GM18861 (cell line): ENCODE measurements at regions not wholly inside any gene's neighbourhood (a gene's known extent, or its start where the extent isn't known, plus 50 kb on each side); places are given as distances from the start of the nearest gene placed in this dataset.
"Not testable (repeated sequence)": the region's sequence is repeated elsewhere in the genome, so short reads cannot be mapped to it uniquely, and the experiment has no call there.

Source experiments
- ATAC-seq: cut with Tn5 transposase; IDR thresholded peaks from one replicate; pipeline ENCODE4 v1.9.1; 2021; ENCODE audit not compliant: unreplicated experiment

DNA sequence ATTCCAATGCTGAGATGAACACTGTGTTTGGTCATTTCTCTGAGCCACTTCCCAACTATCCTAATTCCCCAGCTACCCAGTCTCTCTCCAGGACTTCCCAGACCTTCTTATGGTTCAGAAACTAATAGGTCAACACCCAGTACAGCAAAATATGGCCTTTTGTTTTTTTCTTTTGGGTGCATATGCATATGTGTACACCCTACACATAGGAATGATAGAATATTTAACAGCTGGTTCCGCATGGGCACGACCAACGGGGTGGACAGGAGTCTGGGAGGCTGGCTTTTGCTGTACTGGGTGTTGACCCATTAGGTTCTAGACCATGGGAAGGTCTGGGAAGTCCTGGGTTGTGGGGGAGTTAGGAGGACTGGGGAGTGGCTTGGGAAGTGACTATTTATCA lies 143.9 kb downstream of the MRPS6 start:
- no peak for ATAC-seq

DNA sequence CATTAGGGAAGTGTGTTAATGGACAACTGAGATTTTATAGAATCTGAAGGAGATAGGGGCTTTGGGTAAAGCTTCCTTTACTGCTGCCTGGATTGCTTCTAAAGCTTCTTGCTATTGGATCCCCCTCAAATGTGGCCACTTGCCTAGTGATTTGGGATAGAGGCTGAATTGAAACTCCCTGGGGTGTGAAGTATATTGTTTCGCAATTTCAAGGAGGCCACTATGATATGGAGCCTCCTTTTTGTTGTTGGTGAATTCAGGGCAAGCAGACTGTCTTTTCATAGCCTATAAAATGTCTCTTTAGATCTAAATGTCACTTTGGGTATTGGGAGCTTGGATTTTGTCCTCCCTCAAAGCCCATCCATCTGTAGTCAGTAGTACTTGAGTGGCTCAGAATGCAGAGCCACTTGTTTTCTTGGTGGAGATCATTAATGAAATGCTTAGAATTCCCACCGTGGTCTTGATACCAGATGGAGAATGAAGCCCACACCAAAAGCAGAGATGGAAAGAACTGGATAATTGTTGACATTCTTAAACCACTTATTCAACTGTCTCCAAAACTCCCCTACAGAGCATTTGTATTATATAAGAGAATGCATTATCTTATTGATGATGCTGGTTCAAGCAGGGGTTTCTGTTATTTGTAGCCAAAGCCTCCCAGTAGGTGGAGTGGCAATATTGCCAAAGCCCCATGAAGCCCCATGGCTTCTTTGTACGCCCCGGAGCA lies 144.3 kb upstream of the KCNE2 start:
- ATAC-seq, result no peak

DNA sequence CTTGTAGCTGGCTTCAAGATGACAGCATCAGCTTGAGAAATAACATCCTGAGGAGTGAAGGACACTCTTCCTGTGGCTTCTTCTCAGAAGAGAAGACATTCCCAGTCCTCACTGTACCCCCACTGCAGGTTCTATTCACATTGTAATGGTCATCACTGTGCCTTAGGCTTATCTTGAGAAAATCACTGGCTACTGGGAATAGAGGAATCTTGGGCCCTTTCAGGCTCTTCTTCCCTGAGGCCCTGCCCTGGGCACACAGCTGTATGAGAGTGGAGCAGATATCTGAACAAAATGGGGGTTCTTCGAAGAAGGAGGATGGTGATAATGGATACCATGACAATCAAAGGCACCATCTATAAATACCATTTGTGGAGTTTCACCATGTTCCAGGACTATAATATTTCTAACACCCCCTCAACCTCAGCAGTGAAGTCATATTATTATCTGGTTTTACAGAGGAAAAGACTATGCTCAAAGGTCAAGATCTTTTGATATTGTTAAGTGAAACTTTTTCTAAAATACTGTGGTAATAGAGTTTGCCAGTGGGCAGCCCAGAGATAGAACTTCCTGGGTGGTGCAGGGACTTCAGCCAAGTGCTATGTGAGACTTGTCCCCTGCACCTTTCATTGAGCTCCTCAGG lies 143.1 kb upstream of the KCNE2 start:
- no peak for ATAC-seq

DNA sequence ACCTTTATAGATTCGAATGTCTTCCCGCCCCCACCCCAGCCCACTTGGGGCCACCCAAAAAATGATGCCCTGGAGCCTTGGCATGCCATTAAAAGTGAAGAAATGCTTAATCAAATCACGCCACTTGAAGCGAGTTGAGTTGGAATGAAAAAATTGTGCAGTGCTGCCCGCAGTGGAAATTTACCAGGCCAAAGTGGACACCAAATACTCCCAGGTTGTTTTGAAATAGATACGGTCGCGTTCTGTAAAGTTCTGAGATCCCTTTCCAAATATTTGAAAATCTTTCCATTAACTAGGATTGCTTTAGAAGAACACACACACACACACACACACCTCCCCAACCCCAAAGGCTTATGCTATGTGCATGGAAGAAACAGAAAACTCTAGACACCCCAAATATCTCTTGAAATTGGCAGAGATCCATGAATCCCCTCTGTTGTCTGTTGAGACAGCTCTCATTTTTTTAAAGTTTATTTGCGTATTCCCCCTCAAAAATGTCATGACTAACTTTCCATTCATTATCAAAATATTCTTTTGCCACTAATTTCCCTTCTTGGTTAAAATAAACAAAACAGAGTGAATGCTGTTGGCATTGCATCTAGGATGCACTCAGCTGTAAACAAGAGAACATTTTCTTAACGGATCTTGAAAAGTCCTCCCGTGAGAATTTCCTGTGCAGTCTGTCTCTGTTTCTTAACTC lies 142.3 kb upstream of the KCNE2 start:
- no peak for ATAC-seq

DNA sequence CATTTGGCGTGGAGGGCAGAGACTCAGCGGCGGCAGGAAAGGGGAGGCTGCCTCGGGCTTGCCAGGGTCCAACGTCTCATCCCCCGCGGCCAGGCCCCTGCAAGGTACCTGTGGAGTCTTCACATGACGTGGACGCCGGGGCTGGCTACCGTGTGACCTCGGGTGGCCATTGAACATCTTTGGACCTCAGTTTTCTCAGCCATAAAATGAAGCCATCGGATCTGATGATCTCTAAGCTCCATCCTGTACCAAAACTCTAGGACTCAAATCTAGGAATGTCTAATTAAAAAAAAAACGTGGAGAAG lies 141.8 kb upstream of the KCNE2 start:
- no peak for ATAC-seq

DNA sequence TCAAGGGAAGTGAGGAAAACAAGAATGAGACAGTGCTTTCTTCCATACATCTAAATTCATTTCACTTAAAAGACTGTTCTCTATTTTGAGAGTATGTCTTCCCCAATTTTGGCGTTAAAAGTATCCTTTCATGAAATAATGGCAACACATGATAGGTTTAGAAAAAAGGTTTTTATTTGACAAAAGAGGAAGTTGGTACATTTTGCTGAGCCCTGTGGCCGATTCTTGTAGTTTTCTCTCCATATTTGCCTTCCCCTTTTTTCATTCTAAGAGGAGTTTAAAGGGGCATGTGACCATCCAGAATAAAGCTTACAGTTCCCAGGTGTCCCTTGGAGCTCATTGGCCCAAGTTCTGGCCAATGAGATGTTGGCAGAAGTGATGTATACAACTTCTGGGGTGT lies 140.4 kb upstream of the KCNE2 start:
- no peak for ATAC-seq

DNA sequence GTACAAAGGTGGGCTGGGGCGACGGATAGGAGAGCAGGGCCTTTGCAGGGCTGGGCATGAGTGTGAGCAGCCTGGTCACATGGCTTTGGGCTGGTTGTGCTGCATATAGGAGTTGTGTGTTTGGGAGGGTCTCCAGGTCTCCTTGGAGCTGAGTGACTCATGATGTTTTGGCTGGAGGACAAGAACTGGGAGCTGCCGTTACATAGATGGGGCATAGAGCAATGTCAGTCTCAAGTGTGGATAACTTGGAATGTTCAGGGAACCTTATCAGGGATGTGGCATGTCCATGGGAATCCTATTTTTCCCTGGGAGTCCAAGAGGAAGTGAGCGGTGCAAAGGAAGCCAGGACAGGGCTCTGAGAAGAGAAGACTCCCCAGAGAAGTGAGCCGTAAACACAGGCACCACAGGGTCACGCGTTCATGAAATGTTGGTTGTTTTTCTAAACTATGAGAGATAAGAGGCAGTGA lies 136.4 kb upstream of the KCNE2 start:
- ATAC-seq, result no peak

DNA sequence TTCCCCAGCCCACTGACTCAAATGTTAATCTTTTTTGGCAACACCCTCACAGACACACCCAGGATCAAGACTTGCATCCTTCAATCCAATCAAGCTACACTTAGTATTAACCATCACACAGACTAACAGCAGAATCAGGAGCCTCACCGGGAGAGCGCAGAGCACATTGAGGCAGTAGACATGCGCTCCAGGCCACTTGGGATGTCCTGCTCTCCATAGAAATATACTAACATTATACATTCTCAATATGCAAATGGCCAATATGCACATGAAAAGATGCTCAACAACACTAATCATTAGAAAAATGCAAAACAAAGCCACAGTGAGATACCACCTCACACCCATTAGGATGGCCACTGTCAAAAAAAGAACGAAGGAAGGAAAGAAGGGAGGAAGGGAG lies 135.0 kb upstream of the KCNE2 start:
- no peak for ATAC-seq

DNA sequence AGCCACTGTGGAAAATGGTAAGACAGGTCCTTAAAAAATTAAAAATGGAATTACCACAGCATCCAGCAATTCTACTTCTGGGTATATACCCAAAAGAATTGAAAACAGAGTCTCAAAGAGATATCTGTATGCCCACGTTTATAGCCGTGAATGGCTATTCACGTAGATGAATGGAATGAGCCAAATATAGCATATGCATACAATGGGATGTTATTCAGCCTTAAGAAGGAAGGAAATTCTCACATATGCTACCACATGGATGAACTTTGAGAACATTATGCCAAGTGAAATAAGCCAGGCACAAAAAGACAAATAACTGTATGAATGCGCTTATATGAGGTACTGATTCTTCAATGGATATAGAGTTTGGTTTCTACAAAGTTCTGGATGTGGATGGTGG lies 134.5 kb upstream of the KCNE2 start:
- ATAC-seq, result no peak

DNA sequence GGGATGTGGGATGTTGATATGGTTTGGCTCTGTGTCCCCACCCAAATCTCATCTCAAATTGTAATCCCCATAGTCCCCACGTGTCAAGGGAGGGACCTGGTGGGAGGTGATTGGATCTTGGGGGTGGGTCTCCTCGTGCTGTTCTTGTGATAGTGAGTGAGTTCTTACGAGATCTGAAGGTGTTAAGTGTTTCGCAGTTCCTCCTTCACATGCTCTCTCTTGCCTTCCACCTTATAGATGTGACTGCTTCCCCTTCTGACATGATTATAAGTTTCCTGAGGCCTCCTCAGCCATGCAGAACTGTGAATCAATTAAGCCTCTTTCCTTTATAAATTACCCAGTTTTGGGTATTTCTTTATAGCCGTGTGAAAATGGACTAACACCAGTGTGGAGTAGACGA lies 130.1 kb upstream of the KCNE2 start:
- not testable (repeated sequence) for ATAC-seq

DNA sequence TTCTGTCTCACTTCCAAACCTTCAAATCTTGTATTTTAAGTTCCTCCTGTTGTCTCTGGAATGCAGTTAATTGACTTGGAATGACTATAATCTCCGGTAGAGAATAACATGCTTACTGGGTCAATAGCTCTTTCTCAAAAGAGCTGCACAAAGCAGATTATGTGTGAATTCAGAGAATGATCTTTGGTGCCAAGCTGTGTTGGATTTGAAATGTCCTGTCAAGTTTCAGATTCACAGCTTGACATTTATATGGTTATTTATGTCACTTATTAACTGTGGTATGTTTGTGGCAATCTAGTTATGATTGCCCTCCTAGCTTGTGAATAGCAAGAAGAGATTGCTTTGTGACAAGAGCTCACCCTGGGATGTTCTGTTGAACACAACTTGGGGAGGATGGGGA lies 128.3 kb upstream of the KCNE2 start:
- no peak for ATAC-seq

DNA sequence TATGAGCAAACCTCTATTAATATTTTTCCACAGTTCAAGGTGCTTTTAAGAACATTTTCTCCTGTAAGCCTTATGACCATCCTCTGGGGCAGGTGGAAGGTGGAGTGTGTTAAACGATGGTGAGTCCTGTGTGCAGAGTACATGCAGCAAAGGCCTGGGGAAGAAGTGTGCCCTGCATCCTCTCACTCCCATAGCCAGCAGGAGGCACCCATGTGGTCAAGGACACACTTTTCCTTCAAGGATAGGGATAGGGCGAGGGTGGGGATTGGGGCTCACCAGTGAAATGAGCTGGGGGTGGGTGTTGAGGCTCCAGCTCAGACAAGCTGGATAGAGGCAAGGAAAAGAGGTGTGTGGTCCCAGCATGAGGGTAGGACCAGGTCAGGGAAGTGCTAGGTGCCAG lies 120.8 kb upstream of the KCNE2 start:
- ATAC-seq, result no peak

DNA sequence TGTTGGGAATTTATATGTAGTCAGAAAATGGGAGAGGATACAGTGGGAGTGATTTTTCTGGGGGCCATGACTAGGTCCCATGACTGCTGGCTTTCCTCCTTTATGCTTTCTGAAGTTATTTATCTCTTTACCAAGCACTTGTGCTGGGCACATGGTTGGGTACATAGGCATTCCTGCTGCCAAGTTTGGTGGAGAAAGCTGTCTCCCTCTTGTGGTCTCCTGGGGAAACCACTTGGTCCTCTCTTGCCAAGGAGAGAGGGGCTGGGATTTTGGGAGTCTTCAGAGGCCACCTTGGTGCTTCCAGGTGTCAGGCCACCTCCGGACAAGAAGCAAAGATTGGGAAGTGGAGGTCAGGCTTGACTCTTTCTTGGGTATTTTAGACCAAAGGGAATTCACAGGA lies 120.2 kb upstream of the KCNE2 start:
- no peak for ATAC-seq

DNA sequence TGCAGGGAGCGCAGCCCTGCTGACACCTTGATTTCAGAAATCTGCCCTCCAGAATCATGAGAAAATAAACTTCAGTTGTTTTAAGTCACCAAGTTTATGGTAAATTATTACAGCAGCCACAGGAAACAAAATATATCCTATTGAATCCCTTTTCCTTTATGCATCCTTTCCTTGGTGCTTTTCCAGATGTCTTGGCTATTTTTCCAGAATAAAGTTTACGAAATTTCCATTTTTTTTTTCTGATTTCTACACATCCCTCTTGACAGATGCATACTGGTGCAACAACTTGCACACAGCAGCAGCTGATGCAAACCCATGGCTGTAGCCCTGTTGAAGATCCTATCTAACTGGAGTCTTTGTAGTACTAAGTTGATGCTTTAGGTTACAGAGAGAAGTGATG lies 111.1 kb upstream of the KCNE2 start:
- ATAC-seq, result no peak

DNA sequence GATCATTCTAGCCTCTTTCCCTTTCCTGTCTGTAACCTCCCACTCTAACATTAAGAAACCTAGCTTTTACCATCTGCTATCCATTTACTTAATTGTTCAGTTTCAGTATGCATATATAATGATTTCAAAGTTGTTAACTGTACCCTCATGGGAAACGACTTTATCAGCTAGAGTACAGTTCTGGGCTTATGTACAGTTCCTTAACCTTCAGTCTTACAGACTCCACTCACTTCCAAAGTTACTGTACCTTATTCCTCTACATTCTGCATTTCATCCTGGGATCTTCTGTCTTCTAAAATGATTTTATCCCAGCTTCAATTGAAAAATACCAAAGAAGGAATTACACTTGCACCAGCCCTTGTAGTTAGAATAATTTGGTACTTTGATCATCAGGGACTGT lies 108.7 kb upstream of the KCNE2 start:
- no peak for ATAC-seq

DNA sequence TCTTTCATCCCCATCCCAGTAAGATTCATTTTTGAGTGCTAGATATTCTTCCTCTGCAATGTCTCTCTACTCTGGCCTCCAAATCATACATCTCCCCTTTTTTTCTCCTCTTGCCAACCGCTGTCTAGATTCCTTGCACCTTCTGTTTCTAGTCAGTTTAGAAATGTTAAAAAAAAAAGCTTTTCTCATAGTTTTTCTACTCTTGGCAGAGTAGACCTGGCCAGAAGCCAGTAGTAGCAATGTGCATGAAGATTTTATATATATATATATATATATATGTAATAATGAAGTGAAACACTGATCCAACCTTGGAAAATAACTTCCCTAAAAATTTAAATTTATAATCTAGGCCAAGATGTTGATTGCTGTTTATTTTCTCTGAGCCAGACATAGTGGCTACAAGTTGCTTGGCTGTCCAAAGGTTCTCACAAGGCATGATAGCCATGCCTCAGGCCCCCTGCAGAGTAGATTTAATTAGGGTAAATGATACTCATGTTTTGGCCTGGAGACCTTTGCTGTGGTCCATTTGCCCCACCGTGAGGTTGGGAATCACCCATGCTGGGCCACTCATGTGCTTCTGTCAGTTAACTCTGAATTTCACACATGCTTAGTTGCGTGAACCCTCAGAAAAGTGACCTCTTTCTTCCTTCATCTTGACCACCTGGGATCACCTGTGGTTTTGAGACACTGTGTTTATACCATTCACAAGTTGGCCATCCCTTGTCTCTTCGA lies 103.4 kb upstream of the KCNE2 start:
- no peak for ATAC-seq

DNA sequence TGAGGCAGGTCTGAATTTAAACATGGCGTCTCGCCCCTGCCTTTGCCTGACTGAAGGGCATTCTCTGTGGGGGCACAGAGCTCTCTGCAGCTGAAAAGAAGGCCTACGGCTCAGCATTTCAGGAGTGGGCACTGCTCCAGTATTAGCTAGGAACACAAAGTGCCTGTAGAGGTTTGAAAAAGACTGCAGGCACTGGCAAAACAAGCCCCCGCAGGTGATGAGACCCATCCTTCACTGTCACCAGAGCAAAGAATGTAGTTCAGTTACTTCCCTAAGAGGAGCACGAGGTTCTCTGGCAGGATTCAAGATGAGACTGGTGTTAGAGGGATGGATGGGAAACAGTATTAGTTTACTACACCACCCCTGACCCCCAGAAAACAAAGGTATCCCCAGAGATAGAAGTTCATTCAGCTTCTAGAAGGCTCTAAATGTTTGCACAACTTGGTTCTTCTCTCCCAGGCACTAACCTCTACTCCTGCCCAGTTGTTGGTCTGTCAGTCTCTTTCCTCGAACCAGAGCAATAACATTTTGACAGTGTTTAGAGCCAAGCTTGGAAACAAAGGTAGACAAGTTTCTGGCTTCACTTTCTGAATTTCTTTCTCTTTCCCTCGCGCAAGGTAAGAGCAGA lies 101.9 kb upstream of the KCNE2 start:
- no peak for ATAC-seq

DNA sequence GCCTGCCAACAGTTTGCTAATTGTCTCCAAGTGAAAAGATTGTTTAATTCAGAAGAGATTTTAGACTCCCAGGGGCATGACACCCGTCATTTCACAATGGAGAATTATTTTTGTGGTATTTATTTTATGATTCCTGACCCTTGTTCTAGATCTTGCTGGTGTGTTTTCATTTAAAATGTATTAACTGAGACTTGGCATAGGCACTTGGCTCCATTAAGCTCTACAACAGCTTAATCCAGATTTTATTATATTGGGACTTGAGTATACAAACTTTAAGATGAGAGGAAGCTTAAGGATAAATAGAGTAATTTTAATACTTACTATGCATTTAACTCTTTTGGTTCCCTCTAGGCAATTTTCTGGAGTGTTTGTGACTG lies 101.3 kb upstream of the KCNE2 start:
- no peak for ATAC-seq

DNA sequence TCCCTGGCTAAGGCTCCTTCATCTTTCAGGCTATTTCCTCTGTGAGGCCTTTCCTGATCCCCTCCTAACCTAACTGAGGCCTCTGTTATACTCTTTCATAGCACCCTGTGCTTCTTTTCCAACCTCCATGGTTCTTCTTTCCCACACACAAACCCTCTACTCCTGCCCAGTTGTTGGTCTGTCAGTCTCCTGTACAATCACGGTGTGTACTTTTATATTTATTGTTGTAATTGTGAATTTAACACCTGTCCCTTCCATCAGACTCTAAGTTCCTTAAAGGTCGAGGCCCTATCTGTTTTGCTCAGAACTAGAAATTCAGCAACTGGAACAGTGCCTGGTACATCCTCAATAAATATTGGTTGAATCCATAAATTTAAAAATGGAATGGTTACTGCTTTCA lies 100.2 kb upstream of the KCNE2 start:
- ATAC-seq, result no peak

DNA sequence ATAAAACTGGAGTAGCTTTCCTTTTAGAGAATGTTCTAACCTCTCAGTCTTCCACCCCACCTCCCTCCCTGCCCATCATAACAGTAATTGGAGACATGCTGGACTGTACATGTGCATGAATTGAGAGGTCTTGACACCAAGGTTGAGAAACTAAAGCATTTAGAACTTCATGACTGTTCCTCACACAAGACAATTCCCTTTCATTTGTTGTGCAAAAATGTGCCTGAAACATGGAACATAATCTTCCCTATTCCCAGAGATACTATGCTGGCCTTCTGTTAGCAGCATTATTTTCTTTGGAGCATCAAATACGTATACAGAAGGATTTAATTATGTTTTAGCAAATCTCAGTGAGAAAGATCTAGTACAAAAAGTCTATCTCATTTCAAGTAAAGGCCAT lies 97.5 kb upstream of the KCNE2 start:
- ATAC-seq, result no peak

DNA sequence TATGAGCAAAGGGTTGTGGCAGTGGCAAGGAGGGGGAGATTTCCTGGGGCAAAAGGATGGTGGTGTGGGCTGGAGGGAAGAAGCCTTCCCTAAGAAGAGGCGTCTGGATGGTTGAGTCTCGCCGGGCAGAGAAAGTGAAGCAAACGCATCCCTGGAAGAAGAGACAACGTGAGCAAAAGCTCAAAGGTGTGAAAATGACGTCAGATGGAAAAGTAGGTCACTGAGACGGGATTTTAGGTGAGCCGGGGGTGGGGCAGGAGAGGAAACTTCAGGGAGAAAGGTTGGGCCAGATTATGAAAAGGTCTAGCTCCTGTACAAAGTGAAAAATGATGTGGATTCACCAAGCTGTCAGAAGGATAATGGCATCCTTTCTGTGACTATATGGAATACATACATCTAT lies 95.3 kb upstream of the KCNE2 start:
- no peak for ATAC-seq
